NB4 (cell line): ENCODE measurements at regions not wholly inside any gene's neighbourhood (a gene's known extent, or its start where the extent isn't known, plus 50 kb on each side); places are given as distances from the start of the nearest gene placed in this dataset.

Experiments
- CTCF ChIP-seq: IDR thresholded peaks from one replicate; pipeline ENCODE4 v1.5.1; 2012; ENCODE audit warnings: low read depth, low read length
- MAX ChIP-seq: IDR thresholded peaks from 2 replicates; pipeline ENCODE4 v1.6.1; 2011; ENCODE audit warnings: low read depth, low read length
- MYC ChIP-seq: IDR thresholded peaks from 2 replicates; pipeline ENCODE4 v1.6.1; 2011; ENCODE audit warnings: low read depth, low read length
- POLR2A ChIP-seq: IDR thresholded peaks from 2 replicates; pipeline ENCODE4 v1.6.1; 2011; ENCODE audit warnings: mild to moderate bottlenecking; ENCODE audit not compliant: insufficient read length; ENCODE audit errors: extremely low read depth

- no peak for TF ChIP-seq CTCF
- no peak for TF ChIP-seq POLR2A
- TF ChIP-seq MAX, result no peak
- no peak for TF ChIP-seq MYC
Measured at GRCh38 chr13:64510747-64511146, 2719.4 kb downstream of the PCDH9 start.
